ENCODE measurements at regions not wholly inside any gene's neighbourhood (a gene's known extent, or its start where the extent isn't known, plus 50 kb on each side); places are given as distances from the start of the nearest gene placed in this dataset.

- no peak overlapping the region for H3K4me3 ChIP-seq
- no peaks in the 10 kb centered on the region for H3K27me3 ChIP-seq
- intact Hi-C loops (cut with DNase I) = no loop called here
- H3K36me3 ChIP-seq = no peaks in the 10 kb centered on the region
- H3K4me1 ChIP-seq = no peaks in the 10 kb centered on the region
- no peaks in the 10 kb centered on the region for H3K9me3 ChIP-seq
- no peak for DNase-seq
- no peak overlapping the region for H3K27ac ChIP-seq
- H3K9ac ChIP-seq (ENCODE audit: low read depth in 2 of 2, low read length in 2 of 2) = no peak overlapping the region
- TF ChIP-seq, protein P1, sequence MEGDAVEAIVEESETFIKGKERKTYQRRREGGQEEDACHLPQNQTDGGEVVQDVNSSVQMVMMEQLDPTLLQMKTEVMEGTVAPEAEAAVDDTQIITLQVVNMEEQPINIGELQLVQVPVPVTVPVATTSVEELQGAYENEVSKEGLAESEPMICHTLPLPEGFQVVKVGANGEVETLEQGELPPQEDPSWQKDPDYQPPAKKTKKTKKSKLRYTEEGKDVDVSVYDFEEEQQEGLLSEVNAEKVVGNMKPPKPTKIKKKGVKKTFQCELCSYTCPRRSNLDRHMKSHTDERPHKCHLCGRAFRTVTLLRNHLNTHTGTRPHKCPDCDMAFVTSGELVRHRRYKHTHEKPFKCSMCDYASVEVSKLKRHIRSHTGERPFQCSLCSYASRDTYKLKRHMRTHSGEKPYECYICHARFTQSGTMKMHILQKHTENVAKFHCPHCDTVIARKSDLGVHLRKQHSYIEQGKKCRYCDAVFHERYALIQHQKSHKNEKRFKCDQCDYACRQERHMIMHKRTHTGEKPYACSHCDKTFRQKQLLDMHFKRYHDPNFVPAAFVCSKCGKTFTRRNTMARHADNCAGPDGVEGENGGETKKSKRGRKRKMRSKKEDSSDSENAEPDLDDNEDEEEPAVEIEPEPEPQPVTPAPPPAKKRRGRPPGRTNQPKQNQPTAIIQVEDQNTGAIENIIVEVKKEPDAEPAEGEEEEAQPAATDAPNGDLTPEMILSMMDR (IDR thresholded peaks at IDR 0.05) = no peak
These were observed 56.6 kb upstream of the SLC22A23 start for GRCh38 chr6:3513416-3513815.

DNA sequence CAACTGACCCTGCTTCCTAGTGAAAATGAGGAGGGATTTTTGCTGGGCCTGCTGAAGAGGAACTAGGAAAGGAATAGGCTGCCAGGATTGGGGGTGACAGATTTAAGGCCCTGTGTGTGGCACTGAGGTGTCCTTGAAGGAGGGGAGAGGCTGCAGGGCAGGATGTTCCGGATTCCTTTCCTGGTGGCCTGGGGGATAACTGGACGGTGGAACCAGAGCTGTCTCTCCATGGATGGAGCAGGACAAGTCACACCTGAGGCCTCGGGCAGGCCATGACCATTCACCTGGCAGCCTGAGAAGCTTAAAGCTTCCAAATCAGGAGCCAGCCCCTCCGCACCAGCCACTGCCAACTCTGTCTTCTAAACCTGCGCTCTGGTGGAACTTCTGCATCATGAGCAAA is 56.0 kb upstream of the SLC22A23 start:
- H3K9ac ChIP-seq (ENCODE audit: low read depth in 2 of 2, low read length in 2 of 2) = no peak overlapping the region
- intact Hi-C loops (cut with DNase I) = no loop called here
- no peak overlapping the region for H3K4me3 ChIP-seq
- no peaks in the 10 kb centered on the region for H3K9me3 ChIP-seq
- TF ChIP-seq, protein P1 (IDR thresholded peaks at IDR 0.05) = no peak
- H3K27ac ChIP-seq = no peak overlapping the region
- H3K27me3 ChIP-seq = no peaks in the 10 kb centered on the region
- no peaks in the 10 kb centered on the region for H3K4me1 ChIP-seq
- no peaks in the 10 kb centered on the region for H3K36me3 ChIP-seq
- no peak for DNase-seq

DNA sequence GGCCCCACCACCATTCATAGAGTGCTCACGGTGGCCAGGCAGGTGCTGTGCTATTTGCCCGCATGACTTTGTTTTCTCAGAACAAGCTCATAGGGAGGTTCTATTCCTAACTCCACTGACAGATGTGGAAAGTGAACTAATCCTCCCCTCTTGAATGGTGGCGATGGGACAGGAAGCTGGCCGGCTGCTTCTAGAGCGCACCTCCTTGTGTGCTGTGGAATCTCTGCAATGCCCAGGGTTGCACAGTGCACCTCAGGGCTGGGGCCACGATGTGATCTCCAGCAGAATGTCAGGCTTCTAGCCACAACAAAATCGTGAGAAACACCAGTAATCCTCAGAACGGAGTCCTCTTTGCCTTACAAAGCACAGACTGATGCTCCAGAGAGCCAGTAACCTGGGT is 53.8 kb upstream of the SLC22A23 start:
- no peaks in the 10 kb centered on the region for H3K27me3 ChIP-seq
- no peaks in the 10 kb centered on the region for H3K4me1 ChIP-seq
- H3K4me3 ChIP-seq = no peak overlapping the region
- TF ChIP-seq, protein P1 (IDR thresholded peaks at IDR 0.05) = no peak
- H3K9me3 ChIP-seq = no peaks in the 10 kb centered on the region
- no peak overlapping the region for H3K27ac ChIP-seq
- no peak for DNase-seq
- H3K9ac ChIP-seq (ENCODE audit: low read depth in 2 of 2, low read length in 2 of 2) = no peak overlapping the region
- intact Hi-C loops (cut with DNase I) = no loop called here
- H3K36me3 ChIP-seq = no peaks in the 10 kb centered on the region

DNA sequence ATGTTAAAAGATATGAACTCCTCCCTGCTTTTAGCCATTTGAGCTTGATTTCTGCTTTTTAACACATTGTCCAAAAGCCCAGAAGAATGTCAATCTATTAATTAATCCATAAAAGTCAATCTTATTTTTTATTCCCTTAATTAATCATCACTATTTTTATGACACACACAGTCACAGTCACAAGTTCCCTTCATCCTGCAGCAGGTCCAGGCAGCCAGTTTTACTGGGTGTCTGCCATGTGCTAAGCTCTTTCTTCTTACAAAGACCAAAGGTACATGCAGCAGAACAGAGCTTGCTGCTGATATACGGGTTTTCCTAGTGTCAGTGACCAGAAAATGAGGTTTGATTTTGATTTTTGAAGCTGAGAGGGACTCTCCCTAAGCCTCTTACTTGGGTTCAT is 53.3 kb upstream of the SLC22A23 start:
- H3K9ac ChIP-seq (ENCODE audit: low read depth in 2 of 2, low read length in 2 of 2) = no peak overlapping the region
- no peaks in the 10 kb centered on the region for H3K27me3 ChIP-seq
- no peaks in the 10 kb centered on the region for H3K4me1 ChIP-seq
- H3K27ac ChIP-seq = no peak overlapping the region
- no peak overlapping the region for H3K4me3 ChIP-seq
- no peaks in the 10 kb centered on the region for H3K36me3 ChIP-seq
- TF ChIP-seq, protein P1 (IDR thresholded peaks at IDR 0.05) = no peak
- intact Hi-C loops (cut with DNase I) = no loop called here
- no peak for DNase-seq
- H3K9me3 ChIP-seq = no peaks in the 10 kb centered on the region

- no peaks in the 10 kb centered on the region for H3K9me3 ChIP-seq
- H3K4me1 ChIP-seq = no peaks in the 10 kb centered on the region
- H3K27ac ChIP-seq = no peak overlapping the region
- no peak for DNase-seq
- H3K27me3 ChIP-seq = no peaks in the 10 kb centered on the region
- no peak overlapping the region for H3K9ac ChIP-seq (ENCODE audit: low read depth in 2 of 2, low read length in 2 of 2)
- TF ChIP-seq, protein P1 (IDR thresholded peaks at IDR 0.05) = no peak
- intact Hi-C loops (cut with DNase I) = no loop called here
- H3K4me3 ChIP-seq = no peak overlapping the region
- no peaks in the 10 kb centered on the region for H3K36me3 ChIP-seq
These were observed 52.5 kb upstream of the SLC22A23 start for GRCh38 chr6:3509336-3509735.

Measured in colonic mucosa (tissue), 4 donors.